NCI-H2171 treated with DMSO at 0.1 percent for 48 hours (cell line): ENCODE measurements at regions not wholly inside any gene's neighbourhood (a gene's known extent, or its start where the extent isn't known, plus 50 kb on each side); places are given as distances from the start of the nearest gene placed in this dataset.
"Not testable (repeated sequence)": the region's sequence is repeated elsewhere in the genome, so short reads cannot be mapped to it uniquely, and the experiment has no call there.

Source experiments
- DNase-seq: peaks from one replicate; lab custom pipeline; 2025; lab: John Stamatoyannopoulos, UW

DNA sequence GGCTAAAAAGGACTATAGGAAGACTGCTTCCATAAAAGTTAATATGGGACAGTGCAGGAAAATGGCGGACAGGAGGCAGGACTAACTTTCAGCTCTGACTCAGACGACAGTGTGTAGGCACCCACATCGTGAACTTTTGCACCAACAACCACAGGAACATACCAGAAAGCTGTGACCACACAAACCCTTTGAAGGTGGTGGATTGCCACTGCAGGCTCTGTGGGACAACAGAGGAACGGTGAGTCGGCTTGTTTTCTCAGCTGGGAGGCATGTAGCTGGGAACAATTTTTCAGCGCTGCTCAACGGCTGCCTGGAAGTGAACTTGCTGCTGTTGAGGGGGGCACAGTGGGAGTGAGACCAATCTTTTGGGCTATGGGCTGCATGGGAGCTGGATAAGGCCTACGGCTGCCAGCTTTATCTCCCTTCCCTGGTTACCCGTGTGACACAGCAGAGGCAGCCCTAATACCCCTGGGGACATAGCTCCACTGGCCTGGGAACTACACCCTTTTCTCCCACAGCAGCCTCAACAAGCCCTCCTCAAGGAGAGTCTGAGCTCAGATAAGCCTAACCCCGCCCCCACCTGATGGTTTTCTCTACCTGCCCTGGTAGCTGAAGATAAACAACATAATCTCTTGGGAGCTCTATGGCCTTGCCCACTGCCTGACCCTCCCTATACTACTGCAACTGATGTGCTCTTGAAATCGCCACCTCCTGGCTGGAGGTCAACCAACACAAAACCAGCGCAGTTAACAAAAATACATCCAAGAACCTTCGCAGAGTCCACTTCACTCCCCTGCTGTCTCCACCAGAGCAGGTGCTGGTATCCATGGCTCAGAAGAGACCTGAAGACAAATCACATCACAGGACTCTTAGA, 1537.0 kb downstream of the C4orf33 start:
- DNase-seq: no peak

DNA sequence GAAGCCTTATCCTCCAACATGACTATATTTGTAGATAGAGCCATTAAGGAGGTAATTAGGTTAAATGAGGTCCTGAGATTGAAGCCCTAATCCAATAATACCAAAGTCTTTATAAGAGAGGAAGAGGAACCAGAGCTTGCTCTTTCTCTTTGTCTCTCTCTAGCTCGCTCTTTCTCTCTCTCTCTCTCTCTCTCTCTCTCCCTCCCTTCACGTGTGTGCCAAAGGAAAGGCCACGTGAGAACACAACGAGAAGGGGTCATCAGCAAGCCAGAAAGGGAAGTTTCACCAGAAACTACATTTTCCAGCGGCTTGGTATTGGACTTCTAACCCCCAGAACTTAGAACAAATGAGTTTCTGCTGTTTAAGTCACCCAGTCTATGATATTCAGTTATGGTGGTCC, 1540.5 kb downstream of the C4orf33 start:
- no peak for DNase-seq

DNA sequence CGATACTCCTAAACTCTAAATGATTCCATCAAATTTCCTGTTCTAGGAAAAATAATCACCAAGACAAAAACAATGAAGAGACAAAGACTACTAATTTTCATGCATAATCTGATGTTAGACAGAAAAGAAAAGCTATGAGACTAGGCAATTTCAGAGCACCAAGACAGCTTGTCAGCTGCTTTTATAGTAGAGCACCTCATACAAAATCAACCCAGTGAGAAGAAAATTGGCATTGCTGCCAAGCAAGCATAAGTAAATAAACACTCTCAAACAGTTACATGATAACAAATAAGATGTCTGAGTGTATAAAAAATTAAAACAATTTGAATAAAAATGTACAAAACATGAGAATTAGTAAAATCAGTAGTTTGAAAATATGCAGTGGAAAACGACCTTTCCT, 1544.6 kb downstream of the C4orf33 start:
- DNase-seq: no peak

DNA sequence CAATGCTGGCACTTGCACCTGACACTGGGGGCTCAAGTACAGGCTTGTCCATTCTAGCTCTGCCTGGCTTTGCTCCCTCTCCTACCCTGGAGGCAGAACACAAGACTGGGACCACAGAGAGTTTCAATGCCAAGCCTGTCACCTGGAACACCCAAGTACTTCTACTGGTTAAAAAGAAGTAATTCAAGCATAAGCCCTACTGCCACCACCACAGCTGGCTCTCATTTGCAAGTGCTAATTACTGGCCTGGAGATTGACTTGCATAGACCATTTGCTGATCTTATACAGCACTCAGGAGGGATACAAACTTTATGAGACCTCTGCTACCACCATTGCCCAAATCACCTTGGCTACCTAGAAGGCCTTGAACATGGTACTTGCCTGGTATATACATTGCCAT, 1550.9 kb downstream of the C4orf33 start:
- DNase-seq: no peak

DNA sequence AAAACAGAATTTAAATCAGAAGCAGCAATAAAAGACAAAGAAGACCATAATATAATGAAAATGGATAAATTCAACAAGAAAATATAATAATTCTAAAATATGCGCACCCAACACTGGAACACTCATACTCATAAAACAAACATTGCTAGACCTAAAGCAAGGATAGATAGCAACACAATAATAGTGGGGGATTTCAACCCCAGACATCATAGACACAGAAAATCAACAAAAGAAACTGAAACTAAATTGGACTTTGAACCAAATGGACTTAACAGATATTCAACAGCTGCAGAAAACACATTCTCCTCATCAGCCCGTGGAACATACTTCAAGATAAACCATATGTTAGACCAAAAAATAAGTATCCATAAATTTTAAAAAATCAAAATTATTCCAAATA, 1552.6 kb downstream of the C4orf33 start:
- DNase-seq: no peak

DNA sequence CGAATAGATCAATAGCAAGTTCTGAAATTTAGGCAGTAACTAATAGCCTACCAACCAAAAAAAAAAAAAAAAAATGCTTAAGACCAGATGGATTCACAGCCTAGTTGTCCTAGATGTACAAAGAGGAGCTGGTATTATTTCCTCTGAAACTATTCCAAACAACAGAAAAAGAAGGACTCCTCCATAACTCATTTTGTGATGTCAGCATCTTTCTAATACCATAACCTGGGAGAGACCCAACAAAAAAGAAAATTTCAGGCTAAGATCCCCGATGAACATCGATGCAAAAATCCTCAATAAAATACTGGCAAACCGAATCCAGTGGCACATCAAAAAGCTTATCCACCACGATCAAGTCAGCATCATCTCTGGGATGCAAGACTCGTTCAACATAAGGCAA, 1557.9 kb downstream of the C4orf33 start:
- no peak for DNase-seq

DNA sequence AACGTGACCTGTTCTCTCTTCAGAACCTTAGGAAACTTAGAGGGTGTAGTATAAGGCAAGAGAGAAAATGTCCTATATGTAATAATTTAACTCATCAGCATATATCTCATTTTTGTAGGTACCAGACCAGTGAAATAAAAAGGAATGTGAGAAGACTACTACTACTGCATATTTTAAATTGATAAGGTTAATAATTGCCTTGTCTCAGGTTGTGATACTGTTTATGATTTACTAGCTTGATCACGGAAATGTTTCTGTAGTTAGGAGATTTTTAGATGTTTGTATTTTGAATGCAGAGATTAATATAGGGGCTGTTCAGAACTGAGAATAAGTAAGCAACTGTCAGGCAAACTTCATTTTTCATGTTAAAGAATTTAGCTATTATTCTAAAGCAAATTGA, 1563.4 kb downstream of the C4orf33 start:
- no peak for DNase-seq

DNA sequence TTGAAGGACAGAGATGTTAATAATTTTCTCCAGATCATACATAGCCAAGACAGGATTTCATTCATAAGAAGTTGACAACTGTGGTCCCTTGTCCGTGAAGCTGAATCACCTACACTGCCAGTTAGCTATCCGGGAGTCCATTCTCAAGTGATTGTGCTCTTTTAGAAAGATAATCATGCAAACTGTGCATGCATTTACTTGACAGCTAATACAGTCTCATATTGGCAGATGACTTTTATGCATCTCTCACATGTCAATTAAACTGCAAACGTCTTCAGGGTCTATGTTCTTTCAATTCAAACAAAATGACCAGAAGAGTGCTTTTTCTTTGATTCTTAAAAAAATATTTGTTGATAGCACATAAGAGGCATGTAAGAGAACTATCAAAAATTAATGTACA, 1572.9 kb downstream of the C4orf33 start:
- no peak for DNase-seq

DNA sequence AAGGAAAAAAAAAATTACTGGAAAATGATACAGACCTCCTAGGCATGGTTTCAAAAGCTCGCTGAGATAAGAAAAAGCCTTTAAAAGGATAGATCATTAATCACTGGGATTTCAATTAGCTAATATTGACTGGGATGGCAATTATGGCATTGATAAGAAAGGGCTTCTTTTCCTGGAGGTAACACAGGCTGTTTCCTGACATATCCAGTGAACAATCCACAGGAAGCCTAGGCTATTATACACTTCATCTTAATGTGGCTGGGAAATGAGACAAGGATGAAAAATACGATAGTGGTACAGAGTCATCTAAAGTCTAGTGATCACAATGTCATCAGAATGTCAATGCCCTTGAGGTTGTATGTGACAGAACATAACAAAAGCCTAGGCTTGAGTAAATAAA, 1579.3 kb downstream of the C4orf33 start:
- no peak for DNase-seq

DNA sequence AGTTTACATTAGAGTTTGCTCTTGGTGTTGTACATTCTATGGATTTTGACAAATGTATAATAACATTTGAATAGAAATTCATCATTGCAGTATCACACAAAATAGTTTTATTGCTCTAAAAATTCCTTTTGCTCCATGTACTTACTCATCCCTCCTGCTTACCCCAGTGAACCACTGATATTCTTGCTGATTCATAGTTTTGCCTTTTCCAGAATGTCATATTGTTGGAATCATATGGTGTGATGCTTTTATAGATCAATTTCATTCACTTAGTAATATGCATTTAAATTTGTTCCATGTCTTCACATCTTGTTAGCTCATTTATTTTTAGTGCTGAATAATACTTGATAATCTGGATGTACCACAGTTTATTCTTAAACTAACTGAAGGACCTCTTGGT, 1593.2 kb downstream of the C4orf33 start:
- no peak for DNase-seq

DNA sequence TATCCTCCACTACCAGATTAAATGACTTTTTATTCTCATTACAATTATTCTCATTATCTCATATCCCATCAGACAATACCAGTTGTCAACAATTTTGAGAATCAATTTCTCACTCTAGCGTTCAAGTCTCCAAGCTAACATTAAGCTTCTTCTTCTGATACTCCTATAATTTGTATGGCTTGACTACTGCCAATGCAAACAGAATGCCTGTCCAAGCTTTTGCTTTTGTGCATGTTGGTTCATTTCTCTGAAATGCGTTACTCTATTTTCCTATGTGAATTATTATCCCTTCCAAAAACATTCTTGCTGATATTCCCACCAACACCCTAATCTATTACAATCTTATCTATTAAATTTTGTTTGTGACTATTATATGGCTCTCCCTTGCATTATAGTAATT, 1602.3 kb downstream of the C4orf33 start:
- DNase-seq: no peak

DNA sequence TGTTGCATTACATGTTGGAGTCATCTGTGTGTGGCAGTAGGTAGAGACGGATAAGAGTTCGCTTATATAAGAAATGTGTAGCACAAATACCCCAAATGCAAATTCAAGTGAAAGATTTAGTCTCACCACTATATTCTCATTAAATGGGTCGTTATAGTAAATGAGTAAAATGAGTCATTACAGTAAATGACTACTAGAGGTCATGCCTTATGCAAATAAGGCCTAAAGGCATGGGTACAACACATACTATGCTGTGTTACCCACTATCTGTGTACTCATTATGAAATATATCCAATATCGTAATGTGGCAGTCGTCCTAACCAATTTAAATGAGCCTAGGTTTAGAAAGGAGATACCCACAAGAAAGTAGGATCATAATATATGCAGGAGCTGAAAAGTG, 1603.1 kb downstream of the C4orf33 start:
- DNase-seq: no peak

DNA sequence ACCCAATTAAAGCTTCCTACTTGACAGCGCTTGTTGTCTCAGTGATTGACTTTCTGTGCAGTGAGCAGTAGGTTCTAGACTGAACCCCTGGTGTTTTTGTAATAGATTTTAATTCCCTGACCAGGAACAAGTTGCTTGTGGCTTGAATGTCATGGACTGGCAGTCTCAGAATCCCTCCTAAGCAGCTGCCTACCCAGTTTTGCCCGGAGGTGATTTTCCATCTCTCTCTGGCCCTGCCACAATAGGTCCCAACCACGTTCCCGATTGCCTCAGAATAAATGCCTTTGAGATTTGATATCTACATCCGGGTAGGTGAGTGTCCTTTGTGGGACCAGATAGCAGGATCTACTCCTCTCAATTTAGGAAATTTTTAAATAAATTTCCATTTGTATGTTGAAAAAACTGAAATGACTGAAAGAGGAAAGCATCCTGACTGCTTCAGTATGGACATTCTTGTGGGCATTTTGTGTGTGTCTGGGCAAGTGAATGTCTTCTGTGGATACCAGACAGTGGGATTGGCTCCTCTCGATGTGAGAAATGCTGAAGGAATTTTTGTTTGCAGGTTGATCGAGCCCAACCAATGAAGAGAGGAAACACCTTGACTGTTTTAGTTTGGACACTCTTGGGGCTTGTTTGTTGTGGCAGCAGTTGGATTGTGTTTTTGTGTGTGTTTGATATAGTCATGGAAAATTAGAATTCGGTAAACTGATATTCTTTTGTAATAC, 1607.4 kb downstream of the C4orf33 start:
- DNase-seq: no peak

DNA sequence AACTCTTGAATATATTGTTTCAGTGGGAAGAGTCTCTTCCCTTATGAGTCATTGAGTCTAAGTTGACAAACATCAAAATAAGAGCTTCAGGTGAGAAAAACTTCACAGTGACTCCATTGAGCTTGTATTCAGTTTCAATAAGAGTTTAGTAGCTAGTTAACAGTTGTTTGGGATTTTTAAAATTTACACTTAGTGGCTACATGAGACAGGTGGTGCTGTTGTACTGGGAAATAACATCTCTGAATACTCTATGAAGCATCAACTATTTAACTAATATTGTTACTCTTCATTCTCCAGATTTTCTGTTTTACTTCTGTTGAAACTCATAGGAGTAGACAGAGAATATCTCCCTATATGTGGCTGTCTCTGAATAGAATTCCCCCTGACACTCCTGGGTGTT, 1609.1 kb downstream of the C4orf33 start:
- DNase-seq: no peak

DNA sequence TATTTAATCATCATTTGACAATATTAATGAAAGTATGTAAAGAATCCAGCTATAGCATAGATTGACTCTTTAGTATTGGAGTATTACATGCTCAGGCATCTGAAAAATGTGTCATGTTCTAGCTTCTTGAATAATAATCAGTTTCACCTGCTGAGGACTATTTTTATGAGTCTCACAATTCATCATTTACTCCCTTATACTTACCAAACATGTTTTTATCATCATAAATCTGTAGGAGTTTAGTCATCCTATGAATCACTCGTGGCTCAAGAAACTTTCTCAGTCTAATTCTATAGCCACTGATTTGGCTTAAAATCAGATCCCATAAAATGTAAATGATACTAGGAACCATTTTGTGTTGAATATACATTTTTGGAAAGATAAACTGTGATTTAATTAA, 1616.1 kb downstream of the C4orf33 start:
- no peak for DNase-seq

DNA sequence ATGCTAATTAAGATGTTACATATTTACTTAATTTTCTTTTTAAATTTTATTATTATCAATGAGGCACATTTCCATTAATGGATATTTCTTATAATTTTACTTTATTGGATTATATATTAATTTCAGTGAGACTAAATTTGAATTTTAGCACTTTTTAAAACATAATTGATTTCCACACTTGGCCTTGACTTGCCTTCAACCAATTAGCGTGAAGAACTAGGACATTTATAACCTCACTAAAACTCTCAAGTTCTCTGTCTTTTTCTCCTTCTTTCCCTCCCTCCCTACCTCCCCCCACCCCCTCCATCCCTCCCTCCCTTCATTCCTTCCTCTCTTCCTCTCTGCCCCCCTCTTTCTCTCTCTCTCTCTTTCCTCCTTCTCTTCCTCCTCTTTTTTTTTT, 1618.1 kb downstream of the C4orf33 start:
- no peak for DNase-seq

DNA sequence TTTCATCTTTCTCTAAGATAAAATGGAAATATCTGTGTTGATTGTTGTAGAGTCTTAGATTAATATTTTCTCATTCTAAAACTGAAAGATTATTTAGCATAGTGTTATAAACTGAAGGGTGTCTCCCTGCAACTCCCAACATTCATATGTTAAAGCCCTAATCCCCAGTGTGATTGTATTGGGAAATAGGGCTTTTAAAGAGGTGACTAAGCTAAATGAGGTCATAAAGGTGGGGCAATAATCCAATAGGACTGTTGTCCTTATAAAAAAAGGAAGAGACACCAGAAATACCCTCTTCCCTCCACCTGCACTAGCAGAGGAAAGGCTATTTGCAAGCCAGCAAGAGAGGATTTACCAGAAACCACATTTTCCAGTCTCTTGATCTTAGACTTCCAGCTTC, 1626.4 kb downstream of the C4orf33 start:
- no peak for DNase-seq

DNA sequence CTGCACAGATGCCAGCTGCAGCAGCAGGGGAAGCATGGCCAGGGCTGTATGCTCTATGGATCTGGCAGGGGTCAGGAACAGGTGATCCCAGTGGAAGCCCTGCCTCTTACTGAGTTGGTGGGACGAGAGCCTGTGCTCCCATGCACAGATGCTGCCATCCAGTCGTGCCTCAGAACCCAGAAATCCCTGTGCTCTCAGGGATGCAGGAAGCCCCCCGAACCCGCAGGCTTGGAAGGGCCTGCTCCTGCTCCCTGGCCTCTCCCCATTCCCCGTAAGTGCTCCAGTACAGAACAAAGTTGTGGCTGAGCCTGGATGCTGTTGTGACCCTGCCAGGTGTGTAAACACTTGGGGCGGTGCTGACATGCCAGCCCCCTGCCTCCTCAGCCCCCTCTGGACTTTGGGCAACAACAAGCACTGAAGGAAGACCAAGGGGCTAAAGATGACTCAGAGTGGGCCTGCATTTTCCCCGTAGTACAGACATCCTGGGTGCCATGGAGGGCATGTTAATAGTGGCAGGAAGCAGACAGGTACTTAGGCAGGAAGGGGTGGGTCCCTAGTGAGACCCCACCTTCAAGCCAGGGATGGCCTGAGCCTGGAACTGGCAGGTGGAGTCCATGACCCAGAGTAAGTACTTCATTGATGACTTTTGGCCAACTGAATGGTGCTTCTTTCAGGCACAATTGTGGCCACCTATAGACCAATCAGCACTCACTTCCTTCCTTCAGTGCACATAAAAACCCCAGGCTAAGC, 1640.7 kb downstream of the C4orf33 start:
- DNase-seq: no peak

DNA sequence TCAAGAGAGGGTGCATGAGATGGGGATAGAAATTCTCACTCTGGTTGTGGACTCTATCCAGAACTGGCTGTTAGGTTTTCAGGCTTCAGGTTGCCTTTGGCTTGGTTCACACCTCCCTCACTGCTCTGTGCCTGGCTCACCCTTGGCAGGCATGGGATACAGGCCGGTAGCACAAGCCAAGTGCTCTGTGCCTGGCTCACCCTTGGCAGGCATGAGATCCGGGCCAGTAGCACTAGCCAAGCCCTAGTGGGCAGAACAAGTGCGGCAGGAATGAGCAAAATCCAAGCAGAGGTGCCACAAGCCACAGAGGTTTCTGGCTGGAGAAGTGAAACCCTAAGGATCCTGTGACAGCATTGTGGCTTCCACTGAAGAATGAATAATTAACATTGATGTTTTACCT, 1642.3 kb downstream of the C4orf33 start:
- no peak for DNase-seq

DNA sequence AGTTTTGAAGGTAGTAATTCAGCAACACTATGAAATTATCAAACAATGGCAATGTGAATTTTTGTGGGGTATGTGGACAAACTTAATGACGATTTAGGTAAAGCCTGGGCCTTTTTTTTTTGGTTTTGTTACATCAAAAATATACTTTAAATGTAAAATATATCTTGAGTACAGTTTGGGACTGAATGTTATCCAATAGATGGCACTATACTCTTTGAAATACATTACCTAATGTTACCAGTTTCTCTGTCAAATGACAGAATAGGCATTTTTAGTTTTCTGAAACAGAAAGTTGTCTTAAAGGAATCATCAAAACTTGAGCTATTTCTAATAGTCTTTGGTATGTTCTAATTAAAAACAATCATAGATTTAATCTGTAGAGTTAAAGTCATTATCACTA, 1651.9 kb downstream of the C4orf33 start:
- DNase-seq: peak; percentile 17

DNA sequence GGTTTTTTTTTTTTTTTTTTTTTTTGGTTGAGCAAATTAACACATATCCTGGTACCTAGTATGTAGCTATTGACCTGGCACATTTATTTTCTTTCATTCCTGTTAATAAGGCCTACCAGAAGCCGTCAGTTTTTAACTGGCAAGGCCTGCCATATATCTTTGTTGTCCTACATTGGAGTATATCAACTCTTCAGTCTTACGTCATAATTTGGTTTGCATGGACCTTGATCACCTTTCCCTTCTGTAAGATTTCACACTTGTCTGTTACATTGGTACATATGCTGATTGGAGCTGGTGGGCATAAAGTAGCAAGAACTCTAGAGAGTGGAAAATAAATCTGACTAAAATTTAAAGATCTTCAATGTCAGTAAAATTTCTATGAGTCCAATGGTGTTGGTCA, 1658.0 kb downstream of the C4orf33 start:
- DNase-seq: no peak

DNA sequence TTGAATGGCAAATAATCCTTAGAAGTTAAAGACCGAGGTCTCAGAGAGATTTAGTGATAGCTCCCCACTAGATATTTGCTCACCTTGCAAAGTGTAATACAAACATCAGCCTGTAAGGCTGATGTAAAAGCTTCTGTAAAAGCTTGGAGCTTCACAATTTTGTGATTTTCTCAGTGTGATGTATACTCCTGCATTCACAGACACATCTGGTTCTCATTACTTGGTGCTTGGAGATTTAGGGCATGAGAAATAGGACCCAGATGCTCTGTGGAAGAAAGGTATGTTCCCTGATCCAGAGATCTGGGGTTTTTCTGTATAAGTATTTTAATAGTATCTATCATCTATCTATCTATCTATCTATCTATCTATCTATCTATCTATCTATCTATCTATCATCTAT, 1664.3 kb downstream of the C4orf33 start:
- DNase-seq: no peak

DNA sequence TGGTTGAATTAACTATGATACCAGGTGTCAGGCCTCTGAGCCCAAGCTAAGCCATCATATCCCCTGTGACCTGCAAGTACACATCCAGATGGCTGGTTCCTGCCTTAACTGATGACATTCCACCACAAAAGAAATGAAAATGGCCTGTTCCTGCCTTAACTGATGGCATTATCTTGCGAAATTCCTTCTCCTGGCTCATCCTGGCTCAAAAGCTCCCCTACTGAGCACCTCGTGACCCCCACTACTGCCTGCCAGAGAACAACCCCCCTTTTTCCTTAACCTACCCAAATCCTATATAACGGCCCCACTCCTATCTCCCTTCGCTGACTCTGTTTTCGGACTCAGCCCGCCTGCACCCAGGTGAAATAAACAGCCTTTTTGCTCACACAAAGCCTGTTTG, 1671.4 kb downstream of the C4orf33 start:
- not testable (repeated sequence) for DNase-seq
